Activated gamma-delta T cell treated with Interleukin-2 at 50 U/mL for 16 hours (primary cell): ENCODE measurements at regions not wholly inside any gene's neighbourhood (a gene's known extent, or its start where the extent isn't known, plus 50 kb on each side); places are given as distances from the start of the nearest gene placed in this dataset.

Experiments used
- DNase-seq: peaks from one replicate; pipeline ENCODE4 v3.0.0-alpha.2; 2020

- no peak for DNase-seq
Measured at GRCh38 chr13:72074663-72075062, 207.7 kb upstream of the DACH1 start.

DNA sequence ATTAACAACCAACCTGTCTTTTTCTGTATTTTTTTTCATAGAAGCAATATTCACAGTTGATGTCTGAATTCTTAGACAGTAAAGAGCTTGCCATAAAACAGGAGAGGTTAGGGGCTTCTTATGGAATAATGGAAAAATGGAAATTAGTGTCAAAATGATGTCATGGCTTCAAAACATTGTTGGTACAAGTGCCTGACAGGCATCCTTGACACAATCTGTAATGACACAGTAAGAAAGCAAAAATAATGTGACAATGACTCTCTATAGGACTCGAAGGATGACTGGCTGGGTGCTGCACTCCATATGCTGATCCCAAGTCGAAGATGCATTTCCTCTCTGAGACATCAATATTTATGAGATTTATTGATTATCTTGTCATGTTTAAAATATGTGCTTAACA lies 205.3 kb upstream of the DACH1 start:
- no peak for DNase-seq

DNA sequence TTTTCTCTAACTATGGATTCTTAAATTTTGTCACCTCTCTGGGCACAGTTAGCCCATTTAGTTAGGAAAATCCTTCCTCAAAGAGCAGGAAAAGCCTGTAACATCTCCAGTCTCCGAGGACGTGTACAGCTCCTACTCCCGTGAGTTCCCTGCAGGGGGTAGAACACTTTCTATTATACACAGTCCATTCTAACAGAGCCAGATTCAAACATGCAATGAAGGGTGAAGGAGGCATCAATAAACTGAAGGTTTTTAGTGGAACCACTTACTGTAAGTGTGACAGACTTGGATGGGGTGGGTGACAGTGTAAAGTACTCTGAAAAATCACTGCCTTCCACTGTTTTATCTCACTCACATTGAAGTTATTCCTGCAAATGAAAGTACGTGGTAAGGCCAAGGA lies 204.7 kb upstream of the DACH1 start:
- DNase-seq = no peak

DNA sequence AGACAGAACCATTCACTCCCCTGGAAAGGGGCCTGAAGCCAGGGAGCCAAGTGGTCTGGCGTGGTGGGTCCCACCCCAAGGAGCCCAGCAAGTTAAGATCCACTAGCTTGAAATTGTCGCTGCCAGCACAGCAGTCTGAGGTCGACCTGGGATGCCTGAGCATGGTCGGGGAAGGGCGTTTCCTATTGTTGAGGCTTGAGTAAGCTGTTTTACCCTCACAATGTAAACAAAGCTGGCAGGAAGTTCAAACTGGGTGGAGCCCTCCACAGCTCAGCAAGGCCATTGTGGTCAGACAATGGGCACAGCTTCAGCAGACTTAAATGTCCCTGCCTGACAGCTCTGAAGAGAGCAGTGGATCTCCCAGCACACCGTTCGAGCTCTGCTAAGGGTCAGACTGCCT lies 195.6 kb upstream of the DACH1 start:
- DNase-seq = no peak

GRCh38 chr13:72061613-72062012 lies 194.6 kb upstream of the DACH1 start:
- no peak for DNase-seq

GRCh38 chr13:72050251-72050650 lies 183.2 kb upstream of the DACH1 start:
- DNase-seq = no peak

- DNase-seq = no peak
Measured at GRCh38 chr13:72043366-72043765, 176.4 kb upstream of the DACH1 start.

DNA sequence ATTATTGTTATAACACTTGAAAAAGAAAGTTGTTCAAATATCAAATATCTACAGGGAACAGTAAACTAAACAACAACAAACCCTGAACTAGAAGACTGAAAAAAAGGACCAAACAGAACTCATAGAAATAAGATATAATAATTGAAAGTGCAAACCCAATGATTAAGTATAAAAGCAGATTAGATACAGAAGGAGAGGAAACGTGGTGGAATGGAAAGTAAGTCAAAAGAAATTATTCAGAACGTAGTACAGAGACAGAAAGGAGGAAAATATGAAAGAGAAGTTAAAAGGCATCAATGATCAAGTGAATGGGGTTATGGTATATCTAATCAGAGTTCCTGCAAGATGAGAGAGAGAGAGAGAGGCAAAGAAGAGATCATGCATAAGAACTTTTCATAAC lies 174.2 kb upstream of the DACH1 start:
- no peak for DNase-seq

DNA sequence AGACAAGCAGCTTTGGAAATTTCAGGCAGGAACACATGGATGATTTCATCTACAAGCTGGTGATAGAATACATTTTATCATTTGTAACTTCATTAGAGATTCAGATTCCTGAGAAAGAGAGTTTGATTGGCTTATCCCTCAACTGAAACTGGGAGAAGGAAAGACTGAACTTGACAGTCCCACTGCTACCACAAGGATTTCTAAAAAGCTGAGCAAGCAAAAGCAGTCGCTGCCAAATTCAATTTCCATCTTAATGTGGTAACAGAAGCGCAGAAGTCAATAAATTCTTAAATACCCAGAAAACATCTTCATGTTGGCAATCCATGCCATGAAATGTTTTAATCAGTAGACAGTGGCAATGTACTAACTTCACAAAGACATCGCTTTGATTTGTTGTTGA lies 172.1 kb upstream of the DACH1 start:
- no peak for DNase-seq

DNA sequence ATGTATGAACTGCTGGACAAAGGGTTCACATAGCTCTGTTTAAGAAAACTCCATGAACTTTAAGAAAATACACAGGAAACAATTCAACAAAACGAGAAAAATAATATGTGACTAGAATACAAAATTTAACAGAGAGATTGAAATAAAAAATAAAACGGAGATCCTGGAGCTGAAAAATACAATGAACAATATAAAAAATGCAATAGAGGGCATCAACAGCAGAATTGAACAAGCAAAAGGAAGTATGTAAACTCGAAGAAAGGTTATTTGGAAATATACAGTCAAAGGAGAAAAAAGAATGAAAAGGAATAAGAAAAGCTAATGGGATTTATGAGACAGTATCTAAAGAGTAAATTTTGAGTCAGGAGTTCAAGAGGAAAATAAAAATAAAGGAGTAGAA lies 163.0 kb upstream of the DACH1 start:
- no peak for DNase-seq

DNA sequence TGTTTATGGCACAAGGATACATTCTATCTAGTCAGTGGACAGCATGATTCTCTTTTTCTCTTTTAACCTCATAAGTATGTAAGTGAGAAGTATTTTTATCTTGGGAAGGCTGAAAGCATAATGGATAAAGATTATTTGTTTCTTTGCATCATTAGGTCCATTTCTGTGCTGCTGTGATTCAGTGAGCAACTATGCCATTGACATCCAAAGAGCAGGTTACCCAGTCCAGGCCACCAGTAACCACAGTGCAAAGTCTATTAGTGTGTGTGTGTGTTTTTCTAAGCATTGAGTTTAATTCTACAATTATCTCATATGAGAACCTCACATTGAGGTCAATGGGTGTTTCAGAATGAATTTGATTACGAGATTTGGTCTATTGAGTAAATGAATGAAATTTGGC lies 158.8 kb upstream of the DACH1 start:
- DNase-seq = no peak

- no peak for DNase-seq
Measured at GRCh38 chr13:72023895-72024294, 156.9 kb upstream of the DACH1 start.

- no peak for DNase-seq
Measured at GRCh38 chr13:72005455-72005854, 138.5 kb upstream of the DACH1 start.

GRCh38 chr13:72004784-72005374 lies 137.9 kb upstream of the DACH1 start:
- DNase-seq = no peak

DNA sequence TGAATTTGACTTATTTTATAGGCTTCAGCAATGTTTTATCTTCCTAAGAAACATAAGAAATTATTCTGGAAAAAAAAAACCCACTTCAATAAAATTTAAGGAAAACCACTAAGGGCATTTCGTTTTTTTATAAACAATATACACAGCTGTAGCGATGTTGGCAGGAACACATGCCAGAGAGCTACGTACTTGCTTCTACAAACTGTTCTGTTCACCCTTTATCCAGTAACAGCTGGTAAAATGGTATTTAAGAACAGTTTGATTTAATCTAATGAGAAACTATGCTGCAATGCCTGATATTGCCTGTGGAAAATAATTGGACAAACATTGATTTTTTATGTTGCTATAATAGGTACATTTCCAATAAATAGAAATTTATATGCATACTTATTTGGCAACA lies 137.2 kb upstream of the DACH1 start:
- DNase-seq = no peak

GRCh38 chr13:71998223-71998622 lies 131.2 kb upstream of the DACH1 start:
- no peak for DNase-seq

DNA sequence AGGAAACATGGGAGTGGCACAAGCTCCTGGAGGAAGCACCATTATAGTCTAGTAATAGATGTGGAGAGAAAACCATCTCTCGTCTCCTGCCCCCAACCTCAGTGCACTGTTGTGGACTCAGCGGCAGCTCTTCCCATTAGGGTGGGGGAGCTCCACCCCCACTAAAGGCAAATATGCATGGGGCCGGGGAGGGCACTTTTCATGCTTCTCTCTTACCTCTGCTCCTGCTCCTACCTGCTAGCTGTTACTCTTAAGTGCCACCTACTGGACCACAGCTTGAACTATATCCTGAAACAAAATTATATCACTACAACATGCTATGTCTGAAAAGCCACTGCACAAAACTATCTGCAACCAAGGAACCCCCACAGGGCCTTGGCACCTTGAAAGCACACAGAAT lies 112.6 kb upstream of the DACH1 start:
- no peak for DNase-seq

GRCh38 chr13:71977028-71977427 lies 110.0 kb upstream of the DACH1 start:
- DNase-seq = no peak

- DNase-seq = no peak
Measured at GRCh38 chr13:71967990-71968389, 101.0 kb upstream of the DACH1 start.

DNA sequence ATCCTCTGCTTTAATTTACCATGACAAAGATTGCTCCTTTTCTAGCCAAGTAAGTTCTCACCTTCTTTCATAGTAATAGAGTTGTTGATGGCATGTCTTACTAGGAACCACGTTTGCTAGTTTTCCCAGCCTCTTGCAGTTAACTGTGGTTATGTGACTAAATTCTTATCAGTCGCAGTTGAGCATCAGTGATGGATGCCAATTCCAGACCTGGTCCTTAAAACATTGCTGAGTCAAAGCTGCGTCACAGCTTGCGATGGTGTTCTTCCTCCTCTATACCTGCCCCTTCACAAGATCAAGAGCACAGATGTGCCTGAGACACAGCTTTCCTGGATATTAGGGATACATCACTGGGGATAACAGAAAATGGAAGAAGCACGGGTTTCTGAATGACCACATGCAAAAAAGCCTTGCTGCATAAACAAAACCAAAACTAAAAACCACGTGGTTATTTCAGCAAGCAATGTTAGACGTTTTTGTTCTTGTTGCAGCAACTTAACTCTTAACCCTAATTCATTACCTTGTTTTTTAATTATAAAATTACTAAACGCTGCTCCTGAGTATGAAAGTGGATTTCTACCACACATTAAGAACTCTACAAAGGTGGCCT lies 97.6 kb upstream of the DACH1 start:
- no peak for DNase-seq

GRCh38 chr13:71962735-71963134 lies 95.7 kb upstream of the DACH1 start:
- DNase-seq = no peak

DNA sequence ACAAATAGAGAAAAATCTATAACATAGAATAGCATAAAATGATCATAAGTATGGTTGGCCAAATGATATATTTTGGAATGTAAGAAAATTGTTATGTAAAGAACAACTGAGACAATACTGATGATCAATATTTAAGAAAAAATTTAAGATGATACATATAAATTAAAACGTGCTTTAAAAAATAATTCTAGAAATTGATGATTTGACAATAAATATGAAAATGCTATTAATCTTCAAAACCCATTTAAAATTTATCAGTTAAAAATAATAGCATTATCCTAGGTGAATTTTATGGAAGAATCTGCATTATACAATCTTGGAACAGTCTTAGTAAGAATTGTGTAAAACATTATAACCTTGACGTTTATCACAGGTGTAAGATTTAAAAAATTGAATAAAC lies 95.1 kb upstream of the DACH1 start:
- no peak for DNase-seq

DNA sequence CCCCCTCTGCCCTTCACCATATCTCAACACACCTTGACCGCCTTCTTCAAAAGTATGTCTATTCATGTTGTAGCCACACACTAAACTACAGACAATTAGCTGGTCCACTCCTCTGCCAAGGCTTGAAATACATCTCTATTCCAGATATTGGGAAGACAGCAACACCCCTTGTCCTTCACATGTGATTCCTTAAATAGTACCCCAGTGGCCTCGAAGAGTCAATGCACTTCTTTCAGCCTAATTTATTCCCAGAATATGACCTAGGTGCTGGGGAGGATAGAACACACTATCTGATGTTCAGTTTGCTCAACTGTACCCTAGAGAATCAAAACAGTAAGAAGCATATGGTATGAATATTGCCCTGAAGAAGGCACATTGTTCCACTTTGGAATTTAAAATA lies 82.4 kb upstream of the DACH1 start:
- DNase-seq = no peak

GRCh38 chr13:71939186-71939585 lies 72.2 kb upstream of the DACH1 start:
- no peak for DNase-seq

- DNase-seq = no peak
Measured at GRCh38 chr13:71935166-71935840, 68.3 kb upstream of the DACH1 start.
